ENCODE measurements at regions not wholly inside any gene's neighbourhood (a gene's known extent, or its start where the extent isn't known, plus 50 kb on each side); places are given as distances from the start of the nearest gene placed in this dataset.

GRCh38 chr10:45509491-45509890 is 135.5 kb downstream of the ALOX5 start:
- Histone ChIP-seq H3K9me3 (ENCODE audit: low read depth, low read length) (no peaks in the 10 kb centered on the region), H3K36me3 (ENCODE audit: insufficient read depth, low read length) (no peaks in the 10 kb centered on the region), H3K4me1 (ENCODE audit: insufficient read depth, low read length) (no peaks in the 10 kb centered on the region), H4K20me1 (ENCODE audit: insufficient read depth, low read length) (peaks cover 12% of the 10 kb centered on the region), H3K27me3 (ENCODE audit: insufficient read depth, low read length) (no peaks in the 10 kb centered on the region), H3K27ac (ENCODE audit: low read depth, low read length) (no peak overlapping the region), H3K4me3 (ENCODE audit: insufficient read depth, low read length) (no peak overlapping the region), H3K79me2 (ENCODE audit: insufficient read depth, low read length) (peaks cover 2% of the 10 kb centered on the region), H3K4me2 (ENCODE audit: insufficient read depth, low read length) (no peak overlapping the region), H2AFZ (ENCODE audit: low read length) (no peak overlapping the region)
- no peak for DNase-seq (ENCODE audit: insufficient read length, low spot score, missing footprints)
- no peak for TF ChIP-seq CTCF (IDR thresholded peaks at IDR 0.05; ENCODE audit: extremely low read depth, low read depth, low read length)

GRCh38 chr10:45505311-45505710 is 131.3 kb downstream of the ALOX5 start:
- DNase-seq (ENCODE audit: insufficient read length, low spot score, missing footprints): no peak
- no peak overlapping the region for H3K27ac ChIP-seq (ENCODE audit: low read depth, low read length)

GRCh38 chr10:45502458-45502857 is 128.4 kb downstream of the ALOX5 start:
- no peak for TF ChIP-seq CTCF (IDR thresholded peaks at IDR 0.05; ENCODE audit: extremely low read depth, low read depth, low read length)
- H3K79me2 ChIP-seq (ENCODE audit: insufficient read depth, low read length): no peaks in the 10 kb centered on the region
- H3K4me1 ChIP-seq (ENCODE audit: insufficient read depth, low read length): no peaks in the 10 kb centered on the region
- no peak overlapping the region for H3K27ac ChIP-seq (ENCODE audit: low read depth, low read length)
- no peaks in the 10 kb centered on the region for H3K9me3 ChIP-seq (ENCODE audit: low read depth, low read length)
- DNase-seq (ENCODE audit: insufficient read length, low spot score, missing footprints): no peak
- H3K4me3 ChIP-seq (ENCODE audit: insufficient read depth, low read length): no peak overlapping the region
- no peaks in the 10 kb centered on the region for H3K36me3 ChIP-seq (ENCODE audit: insufficient read depth, low read length)
- no peak overlapping the region for H3K4me2 ChIP-seq (ENCODE audit: insufficient read depth, low read length)
- H3K27me3 ChIP-seq (ENCODE audit: insufficient read depth, low read length): no peaks in the 10 kb centered on the region
- H4K20me1 ChIP-seq (ENCODE audit: insufficient read depth, low read length): peaks cover 5% of the 10 kb centered on the region
- no peak overlapping the region for H2AFZ ChIP-seq (ENCODE audit: low read length)

More at GRCh38 chr10:45505311-45505710, 131.3 kb downstream of the ALOX5 start:
- Histone ChIP-seq H3K79me2 (ENCODE audit: insufficient read depth, low read length) (no peaks in the 10 kb centered on the region), H3K4me3 (ENCODE audit: insufficient read depth, low read length) (no peak overlapping the region), H4K20me1 (ENCODE audit: insufficient read depth, low read length) (peaks cover 13% of the 10 kb centered on the region), H3K36me3 (ENCODE audit: insufficient read depth, low read length) (no peaks in the 10 kb centered on the region), H3K4me2 (ENCODE audit: insufficient read depth, low read length) (no peak overlapping the region), H3K27me3 (ENCODE audit: insufficient read depth, low read length) (no peaks in the 10 kb centered on the region), H3K9me3 (ENCODE audit: low read depth, low read length) (no peaks in the 10 kb centered on the region), H2AFZ (ENCODE audit: low read length) (no peak overlapping the region), H3K4me1 (ENCODE audit: insufficient read depth, low read length) (no peaks in the 10 kb centered on the region)
- TF ChIP-seq CTCF (IDR thresholded peaks at IDR 0.05; ENCODE audit: extremely low read depth, low read depth, low read length): no peak

GRCh38 chr10:45501791-45502190 is 127.8 kb downstream of the ALOX5 start:
- Histone ChIP-seq H3K36me3 (ENCODE audit: insufficient read depth, low read length) (no peaks in the 10 kb centered on the region), H3K4me1 (ENCODE audit: insufficient read depth, low read length) (no peaks in the 10 kb centered on the region), H3K4me2 (ENCODE audit: insufficient read depth, low read length) (no peak overlapping the region), H3K9me3 (ENCODE audit: low read depth, low read length) (no peaks in the 10 kb centered on the region), H3K4me3 (ENCODE audit: insufficient read depth, low read length) (no peak overlapping the region), H3K79me2 (ENCODE audit: insufficient read depth, low read length) (no peaks in the 10 kb centered on the region), H3K27ac (ENCODE audit: low read depth, low read length) (no peak overlapping the region), H4K20me1 (ENCODE audit: insufficient read depth, low read length) (peaks cover 5% of the 10 kb centered on the region), H2AFZ (ENCODE audit: low read length) (no peak overlapping the region), H3K27me3 (ENCODE audit: insufficient read depth, low read length) (no peaks in the 10 kb centered on the region)
- DNase-seq (ENCODE audit: insufficient read length, low spot score, missing footprints): no peak
- no peak for TF ChIP-seq CTCF (IDR thresholded peaks at IDR 0.05; ENCODE audit: extremely low read depth, low read depth, low read length)

Measured in osteoblast (primary cell).